ENCODE measurements at regions not wholly inside any gene's neighbourhood (a gene's known extent, or its start where the extent isn't known, plus 50 kb on each side); places are given as distances from the start of the nearest gene placed in this dataset.

- TF ChIP-seq CTCF (conservative IDR thresholded peaks at IDR 0.05; ENCODE audit: low read depth, low read length) (no peak), EZH2 (IDR thresholded peaks at IDR 0.05; ENCODE audit: borderline replicate concordance, low read depth, low read length, poor library complexity, severe bottlenecking) (no peak)
These were observed 75.5 kb downstream of the HMX1 start for GRCh38 chr4:8796096-8796495.

All from A673 (cell line).